ENCODE measurements at regions not wholly inside any gene's neighbourhood (a gene's known extent, or its start where the extent isn't known, plus 50 kb on each side); places are given as distances from the start of the nearest gene placed in this dataset.

- Histone ChIP-seq H3K4me3 (ENCODE audit: low read length in 3 of 3) (no peak overlapping the region), H3K36me3 (ENCODE audit: control insufficient read depth in 3 of 3, insufficient read depth in 3 of 3, low read length in 3 of 3) (no peaks in the 10 kb centered on the region), H3K9me3 (ENCODE audit: control insufficient read depth in 3 of 3, low read length in 3 of 3) (no peaks in the 10 kb centered on the region), H3K27me3 (ENCODE audit: control insufficient read depth in 3 of 3, insufficient read depth in 3 of 3, low read length in 3 of 3) (no peaks in the 10 kb centered on the region), H3K9ac (ENCODE audit: low read depth in 1 of 3, low read length in 3 of 3) (no peak overlapping the region), H3K27ac (ENCODE audit: low read depth, low read length) (no peak overlapping the region), H3K4me1 (ENCODE audit: control insufficient read depth in 3 of 3, insufficient read depth in 3 of 3, low read length in 3 of 3) (no peaks in the 10 kb centered on the region)
These were observed 315.8 kb upstream of the PHF14 start for GRCh38 chr7:10657837-10658236.

- no peak overlapping the region for H3K27ac ChIP-seq (ENCODE audit: low read depth, low read length)
- no peaks in the 10 kb centered on the region for H3K4me1 ChIP-seq (ENCODE audit: control insufficient read depth in 3 of 3, insufficient read depth in 3 of 3, low read length in 3 of 3)
- H3K9me3 ChIP-seq (ENCODE audit: control insufficient read depth in 3 of 3, low read length in 3 of 3) = no peaks in the 10 kb centered on the region
- no peak overlapping the region for H3K4me3 ChIP-seq (ENCODE audit: low read length in 3 of 3)
- H3K27me3 ChIP-seq (ENCODE audit: control insufficient read depth in 3 of 3, insufficient read depth in 3 of 3, low read length in 3 of 3) = no peaks in the 10 kb centered on the region
- H3K36me3 ChIP-seq (ENCODE audit: control insufficient read depth in 3 of 3, insufficient read depth in 3 of 3, low read length in 3 of 3) = no peaks in the 10 kb centered on the region
- no peak overlapping the region for H3K9ac ChIP-seq (ENCODE audit: low read depth in 1 of 3, low read length in 3 of 3)
These were observed 311.2 kb upstream of the PHF14 start for GRCh38 chr7:10662491-10662890.

GRCh38 chr7:10662982-10663884, 310.4 kb upstream of the PHF14 start:
- Histone ChIP-seq H3K4me1 (ENCODE audit: control insufficient read depth in 3 of 3, insufficient read depth in 3 of 3, low read length in 3 of 3) (no peaks in the 10 kb centered on the region), H3K27me3 (ENCODE audit: control insufficient read depth in 3 of 3, insufficient read depth in 3 of 3, low read length in 3 of 3) (no peaks in the 10 kb centered on the region), H3K4me3 (ENCODE audit: low read length in 3 of 3) (no peak overlapping the region), H3K27ac (ENCODE audit: low read depth, low read length) (no peak overlapping the region), H3K9me3 (ENCODE audit: control insufficient read depth in 3 of 3, low read length in 3 of 3) (no peaks in the 10 kb centered on the region), H3K9ac (ENCODE audit: low read depth in 1 of 3, low read length in 3 of 3) (no peak overlapping the region), H3K36me3 (ENCODE audit: control insufficient read depth in 3 of 3, insufficient read depth in 3 of 3, low read length in 3 of 3) (no peaks in the 10 kb centered on the region)

DNA sequence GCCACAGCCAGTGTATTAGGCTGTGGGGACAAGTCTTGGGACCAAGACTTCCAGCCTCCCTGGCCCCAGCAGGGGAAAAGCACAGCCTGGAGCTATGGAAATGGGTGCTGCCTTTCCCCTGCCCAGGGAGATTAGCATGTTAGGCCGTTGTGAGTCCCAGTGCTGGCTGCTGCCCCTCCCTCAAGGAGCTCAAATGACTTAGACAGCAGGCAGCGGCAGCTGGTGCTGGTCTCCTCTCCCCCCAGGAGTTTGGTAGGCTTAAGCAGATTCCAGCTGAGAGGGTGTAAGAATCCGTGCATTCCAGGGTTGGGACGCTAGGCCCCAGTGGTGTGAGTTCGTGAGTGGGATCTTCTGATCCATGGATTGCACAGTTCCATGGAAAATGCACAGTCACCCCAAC, 301.5 kb upstream of the PHF14 start:
- Histone ChIP-seq H3K9ac (ENCODE audit: low read depth in 1 of 3, low read length in 3 of 3) (no peak overlapping the region), H3K36me3 (ENCODE audit: control insufficient read depth in 3 of 3, insufficient read depth in 3 of 3, low read length in 3 of 3) (no peaks in the 10 kb centered on the region), H3K4me1 (ENCODE audit: control insufficient read depth in 3 of 3, insufficient read depth in 3 of 3, low read length in 3 of 3) (no peaks in the 10 kb centered on the region), H3K27ac (ENCODE audit: low read depth, low read length) (no peak overlapping the region), H3K27me3 (ENCODE audit: control insufficient read depth in 3 of 3, insufficient read depth in 3 of 3, low read length in 3 of 3) (no peaks in the 10 kb centered on the region), H3K4me3 (ENCODE audit: low read length in 3 of 3) (no peak overlapping the region), H3K9me3 (ENCODE audit: control insufficient read depth in 3 of 3, low read length in 3 of 3) (no peaks in the 10 kb centered on the region)

- Histone ChIP-seq H3K27ac (ENCODE audit: low read depth, low read length) (no peak overlapping the region), H3K9ac (ENCODE audit: low read depth in 1 of 3, low read length in 3 of 3) (no peak overlapping the region), H3K36me3 (ENCODE audit: control insufficient read depth in 3 of 3, insufficient read depth in 3 of 3, low read length in 3 of 3) (no peaks in the 10 kb centered on the region), H3K4me3 (ENCODE audit: low read length in 3 of 3) (no peak overlapping the region), H3K27me3 (ENCODE audit: control insufficient read depth in 3 of 3, insufficient read depth in 3 of 3, low read length in 3 of 3) (no peaks in the 10 kb centered on the region), H3K9me3 (ENCODE audit: control insufficient read depth in 3 of 3, low read length in 3 of 3) (no peaks in the 10 kb centered on the region), H3K4me1 (ENCODE audit: control insufficient read depth in 3 of 3, insufficient read depth in 3 of 3, low read length in 3 of 3) (no peaks in the 10 kb centered on the region)
These were observed 296.5 kb upstream of the PHF14 start for GRCh38 chr7:10677211-10677610.

DNA sequence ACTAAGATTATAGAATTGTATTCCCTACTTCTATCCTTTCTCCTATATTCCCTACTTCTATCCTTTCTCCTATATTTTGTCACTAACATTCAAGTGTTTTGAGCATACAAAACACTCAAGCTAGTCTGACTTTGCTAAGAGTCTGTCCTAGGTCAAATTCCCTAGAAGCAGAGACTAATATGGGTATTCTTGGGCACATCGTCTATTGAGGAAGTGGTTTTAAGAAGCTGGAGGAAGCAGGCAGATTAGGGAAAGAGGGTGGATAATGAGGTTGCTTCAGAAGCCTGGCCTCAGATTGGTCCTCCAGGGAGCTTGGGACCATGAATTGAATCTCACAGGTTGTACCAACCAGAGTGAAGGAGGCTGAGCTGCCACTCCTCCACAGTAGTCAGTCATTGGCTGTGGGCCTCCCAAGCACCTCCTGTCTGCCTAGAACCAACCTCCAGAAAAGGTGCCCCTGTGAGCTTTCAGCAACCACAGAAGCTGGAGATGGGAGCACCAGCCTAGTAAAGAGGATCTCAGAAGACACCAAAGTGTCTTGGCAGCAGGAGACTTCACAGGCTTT, 295.9 kb upstream of the PHF14 start:
- H3K27me3 ChIP-seq (ENCODE audit: control insufficient read depth in 3 of 3, insufficient read depth in 3 of 3, low read length in 3 of 3) = no peaks in the 10 kb centered on the region
- no peaks in the 10 kb centered on the region for H3K36me3 ChIP-seq (ENCODE audit: control insufficient read depth in 3 of 3, insufficient read depth in 3 of 3, low read length in 3 of 3)
- no peak overlapping the region for H3K9ac ChIP-seq (ENCODE audit: low read depth in 1 of 3, low read length in 3 of 3)
- no peaks in the 10 kb centered on the region for H3K4me1 ChIP-seq (ENCODE audit: control insufficient read depth in 3 of 3, insufficient read depth in 3 of 3, low read length in 3 of 3)
- H3K27ac ChIP-seq (ENCODE audit: low read depth, low read length) = no peak overlapping the region
- no peaks in the 10 kb centered on the region for H3K9me3 ChIP-seq (ENCODE audit: control insufficient read depth in 3 of 3, low read length in 3 of 3)
- H3K4me3 ChIP-seq (ENCODE audit: low read length in 3 of 3) = no peak overlapping the region

DNA sequence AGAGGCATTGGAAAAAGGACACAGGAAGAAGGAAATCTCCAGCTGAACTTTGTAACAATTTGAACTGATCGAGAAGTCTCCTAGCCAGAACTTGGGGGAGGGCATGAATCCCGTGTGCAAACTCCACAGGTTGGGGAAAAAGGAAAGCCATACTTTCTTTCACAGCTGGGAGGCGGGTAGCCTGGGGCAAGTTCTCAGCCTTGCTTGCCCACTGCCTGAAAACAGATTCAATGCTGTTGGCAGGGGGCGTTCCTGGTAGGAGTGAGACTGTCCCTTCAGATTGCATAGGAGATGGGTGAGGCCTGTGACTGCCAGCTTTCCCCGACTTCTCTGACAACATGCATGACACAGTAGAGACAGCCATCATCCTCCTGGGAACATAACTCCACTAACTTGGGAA, 289.1 kb upstream of the PHF14 start:
- no peak overlapping the region for H3K9ac ChIP-seq (ENCODE audit: low read depth in 1 of 3, low read length in 3 of 3)
- H3K36me3 ChIP-seq (ENCODE audit: control insufficient read depth in 3 of 3, insufficient read depth in 3 of 3, low read length in 3 of 3) = no peaks in the 10 kb centered on the region
- no peaks in the 10 kb centered on the region for H3K9me3 ChIP-seq (ENCODE audit: control insufficient read depth in 3 of 3, low read length in 3 of 3)
- no peak overlapping the region for H3K4me3 ChIP-seq (ENCODE audit: low read length in 3 of 3)
- H3K27me3 ChIP-seq (ENCODE audit: control insufficient read depth in 3 of 3, insufficient read depth in 3 of 3, low read length in 3 of 3) = no peaks in the 10 kb centered on the region
- H3K27ac ChIP-seq (ENCODE audit: low read depth, low read length) = no peak overlapping the region
- H3K4me1 ChIP-seq (ENCODE audit: control insufficient read depth in 3 of 3, insufficient read depth in 3 of 3, low read length in 3 of 3) = no peaks in the 10 kb centered on the region

DNA sequence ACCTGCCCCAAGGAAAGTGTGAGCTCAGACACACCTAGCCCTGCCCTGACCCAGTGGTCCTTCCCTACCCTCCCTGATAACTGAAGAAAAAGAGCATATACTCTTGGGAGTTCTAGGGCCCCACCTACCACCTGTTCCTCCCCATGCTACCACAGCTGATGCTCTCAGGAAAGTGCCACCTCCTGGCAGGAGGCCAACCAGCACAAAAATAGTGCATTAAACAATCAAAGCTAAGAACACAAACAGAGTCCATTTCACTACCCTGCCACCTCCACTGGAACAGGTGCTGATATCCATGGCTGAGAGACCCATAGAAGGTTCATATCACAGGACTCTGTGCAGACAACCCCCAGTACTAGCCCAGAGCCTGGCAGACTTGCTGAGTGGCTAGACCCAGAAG, 288.6 kb upstream of the PHF14 start:
- H3K4me3 ChIP-seq (ENCODE audit: low read length in 3 of 3) = no peak overlapping the region
- no peak overlapping the region for H3K27ac ChIP-seq (ENCODE audit: low read depth, low read length)
- H3K9me3 ChIP-seq (ENCODE audit: control insufficient read depth in 3 of 3, low read length in 3 of 3) = no peaks in the 10 kb centered on the region
- H3K9ac ChIP-seq (ENCODE audit: low read depth in 1 of 3, low read length in 3 of 3) = no peak overlapping the region
- no peaks in the 10 kb centered on the region for H3K27me3 ChIP-seq (ENCODE audit: control insufficient read depth in 3 of 3, insufficient read depth in 3 of 3, low read length in 3 of 3)
- no peaks in the 10 kb centered on the region for H3K36me3 ChIP-seq (ENCODE audit: control insufficient read depth in 3 of 3, insufficient read depth in 3 of 3, low read length in 3 of 3)
- no peaks in the 10 kb centered on the region for H3K4me1 ChIP-seq (ENCODE audit: control insufficient read depth in 3 of 3, insufficient read depth in 3 of 3, low read length in 3 of 3)

DNA sequence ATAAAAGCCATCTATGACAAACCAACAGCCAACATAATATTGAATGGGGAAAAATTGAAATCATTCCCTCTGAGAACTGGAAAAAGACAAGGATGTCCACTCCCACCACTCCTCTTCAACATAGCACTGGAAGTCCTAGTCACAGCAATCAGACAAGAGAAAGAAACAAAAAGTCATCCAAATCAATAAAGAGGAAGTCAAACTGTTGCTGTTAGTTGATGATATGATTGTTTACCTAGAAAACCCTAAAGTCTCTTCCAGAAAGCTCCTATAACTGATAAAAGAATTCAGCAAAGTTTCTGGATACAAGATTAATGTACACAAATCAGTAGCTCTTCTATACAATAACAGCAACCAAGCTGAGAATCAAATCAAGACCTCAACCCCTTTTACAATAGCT, 285.1 kb upstream of the PHF14 start:
- H3K27ac ChIP-seq (ENCODE audit: low read depth, low read length) = no peak overlapping the region
- no peaks in the 10 kb centered on the region for H3K27me3 ChIP-seq (ENCODE audit: control insufficient read depth in 3 of 3, insufficient read depth in 3 of 3, low read length in 3 of 3)
- H3K4me3 ChIP-seq (ENCODE audit: low read length in 3 of 3) = no peak overlapping the region
- no peaks in the 10 kb centered on the region for H3K4me1 ChIP-seq (ENCODE audit: control insufficient read depth in 3 of 3, insufficient read depth in 3 of 3, low read length in 3 of 3)
- H3K9me3 ChIP-seq (ENCODE audit: control insufficient read depth in 3 of 3, low read length in 3 of 3) = peaks cover 0 to 2% (median 0%) of the 10 kb centered on the region in 3 donors
- H3K9ac ChIP-seq (ENCODE audit: low read depth in 1 of 3, low read length in 3 of 3) = no peak overlapping the region
- H3K36me3 ChIP-seq (ENCODE audit: control insufficient read depth in 3 of 3, insufficient read depth in 3 of 3, low read length in 3 of 3) = no peaks in the 10 kb centered on the region

GRCh38 chr7:10696064-10696463, 277.6 kb upstream of the PHF14 start:
- Histone ChIP-seq H3K36me3 (ENCODE audit: control insufficient read depth in 3 of 3, insufficient read depth in 3 of 3, low read length in 3 of 3) (no peaks in the 10 kb centered on the region), H3K27me3 (ENCODE audit: control insufficient read depth in 3 of 3, insufficient read depth in 3 of 3, low read length in 3 of 3) (no peaks in the 10 kb centered on the region), H3K9me3 (ENCODE audit: control insufficient read depth in 3 of 3, low read length in 3 of 3) (no peaks in the 10 kb centered on the region), H3K4me3 (ENCODE audit: low read length in 3 of 3) (no peak overlapping the region), H3K4me1 (ENCODE audit: control insufficient read depth in 3 of 3, insufficient read depth in 3 of 3, low read length in 3 of 3) (no peaks in the 10 kb centered on the region), H3K27ac (ENCODE audit: low read depth, low read length) (no peak overlapping the region), H3K9ac (ENCODE audit: low read depth in 1 of 3, low read length in 3 of 3) (no peak overlapping the region)

All from skeletal muscle tissue (tissue), 3 donors.